ENCODE measurements at regions not wholly inside any gene's neighbourhood (a gene's known extent, or its start where the extent isn't known, plus 50 kb on each side); places are given as distances from the start of the nearest gene placed in this dataset.

DNA sequence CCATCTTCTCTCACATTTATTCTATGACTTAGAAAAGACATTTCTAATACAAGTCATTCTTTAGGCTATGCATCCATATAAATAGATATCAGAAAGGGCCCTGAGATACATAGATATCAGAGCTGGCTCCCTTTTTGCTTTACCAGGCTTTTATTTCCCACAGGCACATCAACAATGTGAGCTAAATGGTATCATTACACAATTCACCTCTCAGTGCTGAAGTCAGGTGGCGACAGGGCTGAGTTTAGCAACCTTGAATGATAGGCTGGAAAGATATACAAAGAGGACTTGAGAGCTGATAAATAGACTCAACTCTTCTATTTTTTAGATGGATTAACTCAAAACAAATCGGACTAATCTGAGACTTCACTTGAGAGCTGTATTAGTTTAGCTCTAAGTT lies 189.2 kb upstream of the COL1A2 start:
- no peak for TF ChIP-seq ZNF70 (CRISPR knock-in tag; IDR thresholded peaks at IDR 0.05)
- no peak for TF ChIP-seq RARB (CRISPR knock-in tag; IDR thresholded peaks at IDR 0.05)
- no peak for TF ChIP-seq PATZ1 (CRISPR knock-in tag; IDR thresholded peaks at IDR 0.05; ENCODE audit: borderline replicate concordance)
- TF ChIP-seq SNAI2 (CRISPR knock-in tag; IDR thresholded peaks at IDR 0.05), result no peak
- no peak for TF ChIP-seq ZFP30 (CRISPR knock-in tag; IDR thresholded peaks at IDR 0.05)
- no peak for TF ChIP-seq ESRRG (CRISPR knock-in tag; IDR thresholded peaks at IDR 0.05)
- no peak for TF ChIP-seq ZC3H10 (CRISPR knock-in tag; IDR thresholded peaks at IDR 0.05)
- no peak for TF ChIP-seq ZFP3 (CRISPR knock-in tag; IDR thresholded peaks at IDR 0.05)
- no peak for TF ChIP-seq ZNF565 (CRISPR knock-in tag; conservative IDR thresholded peaks at IDR 0.05; ENCODE audit: low read depth)

Data from SK-N-SH treated with all-trans-retinoic acid at 6 μM for 48 hours (cell line).